ENCODE measurements at regions not wholly inside any gene's neighbourhood (a gene's known extent, or its start where the extent isn't known, plus 50 kb on each side); places are given as distances from the start of the nearest gene placed in this dataset.
A peak's percentile ranks its signal among the peaks of the same experiment; 100 is the strongest.

DNA sequence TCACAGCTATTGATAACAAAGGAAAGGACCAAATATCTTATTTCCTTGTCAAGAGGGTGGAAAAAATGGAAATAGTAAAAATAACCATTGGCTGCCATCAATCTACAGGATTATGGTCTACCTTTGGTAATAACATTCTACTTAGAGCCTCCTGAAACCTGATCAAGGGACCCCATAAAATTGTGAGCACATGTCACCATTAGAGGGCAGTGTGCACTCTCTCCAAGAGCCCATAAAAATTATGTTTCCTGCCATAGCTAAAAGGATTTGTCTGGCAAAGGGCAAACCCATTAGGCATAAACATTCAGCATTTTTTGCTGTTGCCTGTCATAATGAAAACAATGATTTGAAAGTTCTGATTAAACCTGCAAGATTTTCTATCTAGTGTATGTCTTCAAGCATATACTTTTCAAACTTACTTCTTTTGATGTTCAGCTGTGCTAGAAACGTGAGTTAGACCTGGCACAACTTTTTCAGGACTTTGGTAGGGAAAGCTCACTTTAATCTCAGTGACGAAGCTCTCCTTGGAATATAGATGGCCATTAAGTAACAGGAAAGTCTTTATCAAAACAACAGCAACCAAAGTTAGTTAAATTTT is 120.7 kb upstream of the ZFP64 start:
- Histone ChIP-seq H3K9me3 (ENCODE audit: control extremely low read depth in 1 of 3, control insufficient read depth in 2 of 3, insufficient read depth in 1 of 3, low read length in 2 of 3) (peaks cover 0 to 3% (median 0%) of the 10 kb centered on the region in 3 donors), H4K20me1 (ENCODE audit: control insufficient read depth, insufficient read depth, low read length, poor library complexity, severe bottlenecking) (no peaks in the 10 kb centered on the region), H3K9ac (ENCODE audit: low read length) (no peak overlapping the region), H3K36me3 (replicated peaks in 1 of 2; ENCODE audit: control extremely low read depth in 1 of 2, control insufficient read depth in 1 of 2, extremely low read depth in 1 of 2, insufficient read depth in 2 of 2, low read length in 1 of 2) (no peaks in the 10 kb centered on the region), H2AFZ (ENCODE audit: insufficient read depth, low read depth, low read length, poor library complexity, severe bottlenecking) (no peak overlapping the region), H3K27me3 (replicated peaks in 1 of 4; ENCODE audit: control extremely low read depth in 1 of 4, control insufficient read depth in 3 of 4, insufficient read depth in 4 of 4, low read length in 3 of 4) (no peaks in the 10 kb centered on the region), H3K79me2 (ENCODE audit: control insufficient read depth, insufficient read depth, low read length) (no peaks in the 10 kb centered on the region), H3K4me3 (ENCODE audit: control extremely low read depth in 1 of 5, extremely low read depth in 1 of 5, insufficient read depth in 1 of 5, low read depth in 2 of 5, low read length in 4 of 5) (no peak overlapping the region), H3K4me1 (ENCODE audit: control insufficient read depth in 2 of 2, insufficient read depth in 2 of 2, low read length in 2 of 2) (no peaks in the 10 kb centered on the region), H3K4me2 (replicated peaks; ENCODE audit: low read depth, low read length, poor library complexity, severe bottlenecking) (no peak overlapping the region), H3K27ac (ENCODE audit: low read length in 2 of 2) (no peak overlapping the region)
- TF ChIP-seq EZH2 (IDR thresholded peaks at IDR 0.05; ENCODE audit: borderline replicate concordance, insufficient read depth, low read depth, low read length, poor library complexity, severe bottlenecking), result no peak
- TF ChIP-seq, protein P1, sequence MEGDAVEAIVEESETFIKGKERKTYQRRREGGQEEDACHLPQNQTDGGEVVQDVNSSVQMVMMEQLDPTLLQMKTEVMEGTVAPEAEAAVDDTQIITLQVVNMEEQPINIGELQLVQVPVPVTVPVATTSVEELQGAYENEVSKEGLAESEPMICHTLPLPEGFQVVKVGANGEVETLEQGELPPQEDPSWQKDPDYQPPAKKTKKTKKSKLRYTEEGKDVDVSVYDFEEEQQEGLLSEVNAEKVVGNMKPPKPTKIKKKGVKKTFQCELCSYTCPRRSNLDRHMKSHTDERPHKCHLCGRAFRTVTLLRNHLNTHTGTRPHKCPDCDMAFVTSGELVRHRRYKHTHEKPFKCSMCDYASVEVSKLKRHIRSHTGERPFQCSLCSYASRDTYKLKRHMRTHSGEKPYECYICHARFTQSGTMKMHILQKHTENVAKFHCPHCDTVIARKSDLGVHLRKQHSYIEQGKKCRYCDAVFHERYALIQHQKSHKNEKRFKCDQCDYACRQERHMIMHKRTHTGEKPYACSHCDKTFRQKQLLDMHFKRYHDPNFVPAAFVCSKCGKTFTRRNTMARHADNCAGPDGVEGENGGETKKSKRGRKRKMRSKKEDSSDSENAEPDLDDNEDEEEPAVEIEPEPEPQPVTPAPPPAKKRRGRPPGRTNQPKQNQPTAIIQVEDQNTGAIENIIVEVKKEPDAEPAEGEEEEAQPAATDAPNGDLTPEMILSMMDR (IDR thresholded peaks at IDR 0.05), result peak; percentile 81
- Mint-ChIP-seq H3K4me3 (no peak overlapping the region), H3K27me3 (peaks cover 35% of the 10 kb centered on the region), H3K4me1 (no peaks in the 10 kb centered on the region), H3K9me3 (ENCODE audit: insufficient read depth) (no peaks in the 10 kb centered on the region), H3K27ac (no peak overlapping the region)
- no CpG with 5 or more reads among the region's 2 CpGs for WGBS (ENCODE audit: insufficient coverage)
- DNase-seq, result peak; percentile 60
- POLR2A ChIA-PET, result no interaction called here
- no peak for ATAC-seq (ENCODE audit: low read depth)
- CTCF ChIA-PET, result interaction anchor here (0.6 to 5.4 kb wide), 17 partner anchors 10 to 1899 kb away, joined by 3 to 55 read pairs (median 5); partner anchors contain the start of gene PFDN4
- intact Hi-C loops (cut with micrococcal nuclease), result loop anchor here (2.0 to 10.0 kb wide), 2 partner anchors 1235 to 1633 kb away; no protein-coding TSS in a partner anchor

DNA sequence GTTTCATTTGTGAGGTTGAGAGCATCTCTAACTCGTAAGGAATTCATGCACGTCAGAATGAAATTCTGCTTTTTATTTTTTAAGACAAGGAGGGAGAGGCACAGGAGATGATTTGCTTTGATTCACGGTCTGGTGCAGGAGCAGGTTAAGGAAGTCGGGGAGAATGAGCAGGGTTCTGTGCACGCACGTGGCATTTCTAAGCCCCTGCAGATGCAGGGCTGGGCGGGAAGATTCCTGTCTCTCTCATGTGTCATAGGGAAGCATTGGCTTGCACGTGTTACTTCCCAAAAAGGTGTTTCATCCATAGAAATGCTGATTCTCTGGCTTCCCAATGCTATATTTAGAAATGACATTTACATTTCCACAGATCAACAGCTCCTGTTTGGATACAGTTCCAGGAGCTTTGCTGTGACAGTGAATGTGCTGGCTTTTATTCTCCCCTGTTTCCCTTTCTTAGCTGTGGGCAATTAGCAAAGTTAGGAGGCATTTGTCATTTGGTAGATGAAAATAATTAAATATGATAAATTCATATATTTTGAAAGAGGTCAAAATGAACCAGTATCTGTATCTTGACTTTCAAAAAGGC is 119.7 kb upstream of the ZFP64 start:
- peaks cover 34% of the 10 kb centered on the region for H3K27me3 Mint-ChIP-seq
- no peak overlapping the region for H3K27ac Mint-ChIP-seq
- no peak for TF ChIP-seq EZH2 (IDR thresholded peaks at IDR 0.05; ENCODE audit: borderline replicate concordance, insufficient read depth, low read depth, low read length, poor library complexity, severe bottlenecking)
- TF ChIP-seq, protein P1 (IDR thresholded peaks at IDR 0.05), result no peak
- intact Hi-C loops (cut with micrococcal nuclease), result loop anchor here (10.0 kb wide), 1 partner anchor 1633 kb away; no protein-coding TSS in a partner anchor
- Histone ChIP-seq H3K79me2 (ENCODE audit: control insufficient read depth, insufficient read depth, low read length) (no peaks in the 10 kb centered on the region), H3K4me3 (ENCODE audit: control extremely low read depth in 1 of 5, extremely low read depth in 1 of 5, insufficient read depth in 1 of 5, low read depth in 2 of 5, low read length in 4 of 5) (no peak overlapping the region), H2AFZ (ENCODE audit: insufficient read depth, low read depth, low read length, poor library complexity, severe bottlenecking) (no peak overlapping the region), H3K27me3 (replicated peaks in 1 of 4; ENCODE audit: control extremely low read depth in 1 of 4, control insufficient read depth in 3 of 4, insufficient read depth in 4 of 4, low read length in 3 of 4) (no peaks in the 10 kb centered on the region), H3K9me3 (ENCODE audit: control extremely low read depth in 1 of 3, control insufficient read depth in 2 of 3, insufficient read depth in 1 of 3, low read length in 2 of 3) (no peaks in the 10 kb centered on the region), H3K27ac (ENCODE audit: low read length in 2 of 2) (no peak overlapping the region), H3K4me2 (replicated peaks; ENCODE audit: low read depth, low read length, poor library complexity, severe bottlenecking) (no peak overlapping the region), H3K36me3 (replicated peaks in 1 of 2; ENCODE audit: control extremely low read depth in 1 of 2, control insufficient read depth in 1 of 2, extremely low read depth in 1 of 2, insufficient read depth in 2 of 2, low read length in 1 of 2) (no peaks in the 10 kb centered on the region), H4K20me1 (ENCODE audit: control insufficient read depth, insufficient read depth, low read length, poor library complexity, severe bottlenecking) (no peaks in the 10 kb centered on the region), H3K4me1 (ENCODE audit: control insufficient read depth in 2 of 2, insufficient read depth in 2 of 2, low read length in 2 of 2) (no peaks in the 10 kb centered on the region), H3K9ac (ENCODE audit: low read length) (no peak overlapping the region)
- DNase-seq, result no peak
- ChIA-PET POLR2A (no interaction called here), CTCF (interaction anchor here (1.0 to 5.4 kb wide), 13 partner anchors 11 to 1888 kb away, joined by 3 to 55 read pairs (median 6); no protein-coding TSS in a partner anchor)
- H3K4me3 Mint-ChIP-seq, result no peak overlapping the region
- no peak for ATAC-seq (ENCODE audit: low read depth)
- 85% methylated on average over 6 of the region's 8 CpGs for WGBS (ENCODE audit: insufficient coverage)
- H3K9me3 Mint-ChIP-seq (ENCODE audit: insufficient read depth), result no peaks in the 10 kb centered on the region
- no peaks in the 10 kb centered on the region for H3K4me1 Mint-ChIP-seq
